MM.1S (cell line): ENCODE measurements at regions not wholly inside any gene's neighbourhood (a gene's known extent, or its start where the extent isn't known, plus 50 kb on each side); places are given as distances from the start of the nearest gene placed in this dataset.

Experiments
- DNase-seq: peaks from one replicate; pipeline ENCODE4 v3.0.0-alpha.2; 2015
- H2AFZ ChIP-seq: fragments of 300-600 bp; sonication (generic); 2 replicates; pipeline ENCODE4 v1.6.0; 2016; ENCODE audit warnings: antibody characterized with exemption, low read length
- H3F3A ChIP-seq: fragments of 300-600 bp; sonication (generic); 2 replicates; pipeline ENCODE4 v1.6.1; 2016; ENCODE audit warnings: mild to moderate bottlenecking, antibody characterized with exemption, low read length, moderate library complexity, mixed read lengths; ENCODE audit not compliant: insufficient read depth
- H3K27ac ChIP-seq: fragments of 300-600 bp; sonication (generic); 2 replicates; pipeline ENCODE4 v1.5.1; 2016; ENCODE audit warnings: mild to moderate bottlenecking, low read length
- H3K27me3 ChIP-seq: fragments of 300-600 bp; sonication (generic); replicated peaks from 2 replicates; pipeline ENCODE4 v1.6.0; 2016; ENCODE audit warnings: low read length; ENCODE audit not compliant: insufficient read depth
- H3K36me3 ChIP-seq: fragments of 300-600 bp; sonication (generic); replicated peaks from 2 replicates; pipeline ENCODE4 v1.6.1; 2016; ENCODE audit warnings: mild to moderate bottlenecking, low read length, mixed read lengths; ENCODE audit not compliant: insufficient read depth
- H3K4me1 ChIP-seq: fragments of 300-600 bp; sonication (generic); 2 replicates; pipeline ENCODE4 v1.6.1; 2016; ENCODE audit warnings: low read length, mixed read lengths
- H3K4me2 ChIP-seq: fragments of 300-600 bp; sonication (generic); 2 replicates; pipeline ENCODE4 v1.6.0; 2016; ENCODE audit warnings: low read depth, low read length
- H3K4me3 ChIP-seq: fragments of 300-600 bp; sonication (generic); 2 replicates; pipeline ENCODE4 v1.5.1; 2016; ENCODE audit warnings: low read length, mixed read lengths
- H3K79me2 ChIP-seq: fragments of 300-600 bp; sonication (generic); 2 replicates; pipeline ENCODE4 v1.6.1; 2016; ENCODE audit warnings: mixed run types, low read length, mixed read lengths
- H3K9ac ChIP-seq: fragments of 300-600 bp; sonication (generic); 2 replicates; pipeline ENCODE4 v1.6.1; 2016; ENCODE audit warnings: low read length, mixed read lengths
- H3K9me2 ChIP-seq: fragments of 300-600 bp; sonication (generic); replicated peaks from 2 replicates; pipeline ENCODE4 v1.6.1; 2016; ENCODE audit warnings: mild to moderate bottlenecking, low read length, mixed read lengths; ENCODE audit not compliant: insufficient read depth
- H3K9me3 ChIP-seq: fragments of 300-600 bp; sonication (generic); replicated peaks from 2 replicates; pipeline ENCODE4 v1.6.1; 2016; ENCODE audit warnings: mild to moderate bottlenecking, low read length, mixed read lengths; ENCODE audit not compliant: insufficient read depth
- H4K20me1 ChIP-seq: fragments of 300-600 bp; sonication (generic); 2 replicates; pipeline ENCODE4 v1.6.1; 2016; ENCODE audit warnings: mild to moderate bottlenecking, low read length, moderate library complexity, mixed read lengths; ENCODE audit not compliant: insufficient read depth
- CTCF ChIP-seq: fragments of 300-600 bp; sonication (generic); IDR thresholded peaks from 2 replicates; pipeline ENCODE4 v1.5.1; 2016; ENCODE audit warnings: antibody characterized with exemption, low read length, mixed read lengths
- EZH2 ChIP-seq: fragments of 300-600 bp; sonication (generic); optimal IDR thresholded peaks from 2 replicates; pipeline ENCODE3; 2017; ENCODE audit warnings: low read depth, mild to moderate bottlenecking, antibody characterized with exemption, low read length, mixed read lengths
- EZH2phosphoT487 ChIP-seq: fragments of 300-600 bp; sonication (generic); IDR thresholded peaks from 2 replicates; pipeline ENCODE4 v1.6.1; 2018; ENCODE audit warnings: antibody characterized with exemption, low read length

GRCh38 chr12:105836242-105836622 lies 302.5 kb downstream of the NUAK1 start:
- H3K27ac ChIP-seq = no peak overlapping the region
- no peak overlapping the region for H3K9ac ChIP-seq
- H3K4me1 ChIP-seq = no peaks in the 10 kb centered on the region
- H2AFZ ChIP-seq = no peak overlapping the region
- no peak overlapping the region for H3K4me3 ChIP-seq
- no peaks in the 10 kb centered on the region for H3K79me2 ChIP-seq
- H3K4me2 ChIP-seq = no peak overlapping the region
- H3K9me2 ChIP-seq = no peaks in the 10 kb centered on the region
- H4K20me1 ChIP-seq = no peaks in the 10 kb centered on the region
- no peak for DNase-seq
- TF ChIP-seq EZH2phosphoT487 (no peak), CTCF (no peak), EZH2 (no peak)
- H3K9me3 ChIP-seq = no peaks in the 10 kb centered on the region
- no peaks in the 10 kb centered on the region for H3K27me3 ChIP-seq
- H3K36me3 ChIP-seq = no peaks in the 10 kb centered on the region
- no peaks in the 10 kb centered on the region for H3F3A ChIP-seq

DNA sequence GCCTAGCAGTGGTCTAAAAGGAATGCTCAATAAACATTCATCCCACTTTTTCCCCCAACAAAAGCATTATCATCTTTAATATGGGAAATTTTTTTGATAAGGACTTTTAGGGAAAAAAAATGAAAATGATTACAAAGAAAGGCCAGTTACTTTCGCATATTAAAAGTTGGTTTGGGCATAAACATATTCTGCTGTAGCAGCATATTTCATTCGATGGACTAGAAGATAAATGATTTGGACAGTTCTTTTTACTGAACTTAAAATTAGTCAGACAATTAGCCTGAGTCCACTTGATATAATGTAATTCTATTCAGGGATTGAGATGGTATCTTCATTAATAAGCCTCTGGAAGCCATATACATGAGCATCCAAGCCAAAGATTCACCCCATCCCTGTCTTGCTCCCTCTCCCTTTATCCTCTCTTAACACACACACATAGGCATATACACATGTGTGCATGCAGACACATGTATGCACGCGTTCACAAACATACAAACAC lies 299.1 kb downstream of the NUAK1 start:
- H3F3A ChIP-seq = no peaks in the 10 kb centered on the region

DNA sequence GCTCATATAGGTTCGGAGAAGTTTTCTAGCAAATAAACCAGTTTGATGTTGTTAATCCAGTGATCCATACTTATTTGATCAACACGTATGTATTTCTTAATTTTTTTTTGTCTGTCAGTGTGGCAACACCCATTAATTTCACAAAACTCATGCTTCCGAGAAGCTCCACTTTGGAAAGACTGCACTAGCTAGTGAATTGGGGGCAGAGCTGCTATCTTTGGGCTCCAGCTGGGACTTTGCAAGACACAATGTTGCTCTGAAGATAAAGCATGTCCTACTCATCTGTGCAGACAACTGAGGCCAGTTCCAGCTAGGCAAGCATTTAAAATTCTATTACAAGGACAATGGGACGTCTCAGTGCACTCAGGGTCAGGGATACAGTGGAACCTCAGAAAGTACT lies 298.4 kb downstream of the NUAK1 start:
- H3K9me3 ChIP-seq = no peaks in the 10 kb centered on the region
- H3K36me3 ChIP-seq = no peaks in the 10 kb centered on the region
- H3K27me3 ChIP-seq = no peaks in the 10 kb centered on the region
- H3K9ac ChIP-seq = no peak overlapping the region
- no peaks in the 10 kb centered on the region for H3F3A ChIP-seq
- TF ChIP-seq EZH2phosphoT487 (no peak), EZH2 (no peak), CTCF (no peak)
- no peak overlapping the region for H3K4me2 ChIP-seq
- H3K4me3 ChIP-seq = no peak overlapping the region
- no peaks in the 10 kb centered on the region for H3K9me2 ChIP-seq
- no peak overlapping the region for H2AFZ ChIP-seq
- H3K27ac ChIP-seq = no peak overlapping the region
- no peak for DNase-seq
- H3K79me2 ChIP-seq = no peaks in the 10 kb centered on the region
- H3K4me1 ChIP-seq = no peaks in the 10 kb centered on the region
- no peaks in the 10 kb centered on the region for H4K20me1 ChIP-seq

More for the DNA sequence above, 299.1 kb downstream of the NUAK1 start:
- Histone ChIP-seq H4K20me1 (no peaks in the 10 kb centered on the region), H3K9ac (no peak overlapping the region), H3K4me3 (no peak overlapping the region), H3K9me2 (no peaks in the 10 kb centered on the region), H3K4me2 (no peak overlapping the region), H3K27me3 (no peaks in the 10 kb centered on the region), H3K27ac (no peak overlapping the region), H2AFZ (no peak overlapping the region), H3K36me3 (no peaks in the 10 kb centered on the region), H3K4me1 (no peaks in the 10 kb centered on the region), H3K9me3 (no peaks in the 10 kb centered on the region), H3K79me2 (no peaks in the 10 kb centered on the region)
- TF ChIP-seq EZH2 (no peak), CTCF (no peak)
- DNase-seq = no peak
